Keratinocyte (primary cell): ENCODE measurements at regions not wholly inside any gene's neighbourhood (a gene's known extent, or its start where the extent isn't known, plus 50 kb on each side); places are given as distances from the start of the nearest gene placed in this dataset.

Experiments
- EZH2 ChIP-seq: IDR thresholded peaks from one replicate; pipeline ENCODE4 v1.6.1; 2012; ENCODE audit warnings: inconsistent platforms, mild to moderate bottlenecking, low read length, moderate library complexity
- TF ChIP-seq, protein P1 (sequence below), 3 experiments: IDR thresholded peaks in 1 of 3; conservative IDR thresholded peaks in 1 of 3; optimal IDR thresholded peaks in 1 of 3; 2 replicates in 2 of 3; 3 replicates in 1 of 3; pipeline versions ENCODE3 to v1.5.1; 2011; ENCODE audit warnings: low read length in 3 of 3, mild to moderate bottlenecking in 3 of 3, moderate library complexity in 2 of 3, control low read depth in 1 of 3, inconsistent platforms in 1 of 3; ENCODE audit not compliant: insufficient read depth in 2 of 3; ENCODE audit errors: extremely low read depth in 1 of 3

DNA sequence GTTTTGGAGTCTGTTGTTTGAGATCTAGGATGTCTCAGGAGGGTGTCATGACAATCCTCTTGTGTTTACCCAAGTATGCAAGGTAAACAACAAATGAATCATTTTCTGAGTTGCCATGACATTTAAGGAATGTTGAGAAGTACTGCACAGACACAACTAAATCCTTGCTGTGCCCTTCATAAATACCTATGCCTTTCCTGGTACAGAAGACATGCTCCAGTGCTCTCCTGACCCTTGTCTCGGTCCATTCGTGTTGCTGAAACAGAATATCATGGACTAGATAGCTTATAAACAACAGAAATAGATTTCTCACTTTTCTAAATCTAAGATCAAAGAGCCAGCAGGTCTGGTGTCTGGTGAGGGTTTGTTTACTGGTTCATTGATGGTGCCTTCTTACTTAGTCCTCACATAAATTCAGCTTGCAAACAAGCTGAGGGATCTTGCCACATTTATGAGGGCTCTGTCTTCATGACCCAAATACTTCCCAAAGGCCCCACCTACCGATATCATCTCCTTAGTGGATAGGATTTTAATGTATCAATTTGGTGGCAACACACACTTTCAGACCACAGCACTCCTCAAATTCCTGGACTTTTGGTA, 341.8 kb upstream of the SEMA3A start:
- TF ChIP-seq, protein P1, sequence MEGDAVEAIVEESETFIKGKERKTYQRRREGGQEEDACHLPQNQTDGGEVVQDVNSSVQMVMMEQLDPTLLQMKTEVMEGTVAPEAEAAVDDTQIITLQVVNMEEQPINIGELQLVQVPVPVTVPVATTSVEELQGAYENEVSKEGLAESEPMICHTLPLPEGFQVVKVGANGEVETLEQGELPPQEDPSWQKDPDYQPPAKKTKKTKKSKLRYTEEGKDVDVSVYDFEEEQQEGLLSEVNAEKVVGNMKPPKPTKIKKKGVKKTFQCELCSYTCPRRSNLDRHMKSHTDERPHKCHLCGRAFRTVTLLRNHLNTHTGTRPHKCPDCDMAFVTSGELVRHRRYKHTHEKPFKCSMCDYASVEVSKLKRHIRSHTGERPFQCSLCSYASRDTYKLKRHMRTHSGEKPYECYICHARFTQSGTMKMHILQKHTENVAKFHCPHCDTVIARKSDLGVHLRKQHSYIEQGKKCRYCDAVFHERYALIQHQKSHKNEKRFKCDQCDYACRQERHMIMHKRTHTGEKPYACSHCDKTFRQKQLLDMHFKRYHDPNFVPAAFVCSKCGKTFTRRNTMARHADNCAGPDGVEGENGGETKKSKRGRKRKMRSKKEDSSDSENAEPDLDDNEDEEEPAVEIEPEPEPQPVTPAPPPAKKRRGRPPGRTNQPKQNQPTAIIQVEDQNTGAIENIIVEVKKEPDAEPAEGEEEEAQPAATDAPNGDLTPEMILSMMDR (optimal IDR thresholded peaks at IDR 0.05 in 1 of 3, IDR thresholded peaks at IDR 0.05 in 1 of 3, conservative IDR thresholded peaks at IDR 0.05 in 1 of 3; ENCODE audit: extremely low read depth in 1 of 3, insufficient read depth in 2 of 3, low read length in 3 of 3): no peak
- no peak for TF ChIP-seq EZH2
